GM06990 (cell line): ENCODE measurements at regions not wholly inside any gene's neighbourhood (a gene's known extent, or its start where the extent isn't known, plus 50 kb on each side); places are given as distances from the start of the nearest gene placed in this dataset.

Experiments
- DNase-seq: peaks from one replicate; pipeline ENCODE4 v3.0.0-alpha.2; 2011; ENCODE audit not compliant: insufficient read length; ENCODE audit errors: extremely low read depth
- H3K27me3 ChIP-seq: replicated peaks from 2 replicates; pipeline ENCODE4 v1.6.0; 2011; ENCODE audit warnings: low read length; ENCODE audit not compliant: control insufficient read depth, insufficient read depth
- H3K36me3 ChIP-seq: 2 replicates; pipeline ENCODE4 v1.5.1; 2011; ENCODE audit warnings: low read length; ENCODE audit not compliant: control insufficient read depth, insufficient read depth
- H3K4me3 ChIP-seq: replicated peaks from 2 replicates; pipeline ENCODE4 v1.5.1; 2011; ENCODE audit warnings: low read depth, mild to moderate bottlenecking, control low read depth, low read length
- CTCF ChIP-seq: IDR thresholded peaks from 2 replicates; pipeline ENCODE4 v1.5.1; 2011; ENCODE audit warnings: low read length, control low read depth, mild to moderate bottlenecking, inconsistent platforms; ENCODE audit not compliant: insufficient read depth, poor library complexity, severe bottlenecking

GRCh38 chr7:41842956-41843355 lies 140.1 kb upstream of the INHBA start:
- DNase-seq = no peak
- no peak overlapping the region for H3K4me3 ChIP-seq
- H3K36me3 ChIP-seq = no peaks in the 10 kb centered on the region
- no peak for TF ChIP-seq CTCF
- H3K27me3 ChIP-seq = no peaks in the 10 kb centered on the region

- Histone ChIP-seq H3K27me3 (no peaks in the 10 kb centered on the region), H3K36me3 (no peaks in the 10 kb centered on the region), H3K4me3 (no peak overlapping the region)
- no peak for DNase-seq
- no peak for TF ChIP-seq CTCF
Observed at GRCh38 chr7:41837916-41838315, 135.0 kb upstream of the INHBA start.

- DNase-seq = no peak
- no peak for TF ChIP-seq CTCF
- H3K4me3 ChIP-seq = no peak overlapping the region
Observed at GRCh38 chr7:41835976-41836530, 133.2 kb upstream of the INHBA start.

GRCh38 chr7:41834805-41835694 lies 132.2 kb upstream of the INHBA start:
- Histone ChIP-seq H3K36me3 (no peaks in the 10 kb centered on the region), H3K4me3 (no peak overlapping the region), H3K27me3 (no peaks in the 10 kb centered on the region)
- TF ChIP-seq CTCF = no peak
- no peak for DNase-seq

More at GRCh38 chr7:41835976-41836530, 133.2 kb upstream of the INHBA start:
- Histone ChIP-seq H3K36me3 (no peaks in the 10 kb centered on the region), H3K27me3 (no peaks in the 10 kb centered on the region)

GRCh38 chr7:41832941-41833340 lies 130.1 kb upstream of the INHBA start:
- no peak for DNase-seq
- no peak overlapping the region for H3K4me3 ChIP-seq
- no peaks in the 10 kb centered on the region for H3K36me3 ChIP-seq
- TF ChIP-seq CTCF = no peak
- no peaks in the 10 kb centered on the region for H3K27me3 ChIP-seq
